DMS 273 (cell line): ENCODE measurements at regions not wholly inside any gene's neighbourhood (a gene's known extent, or its start where the extent isn't known, plus 50 kb on each side); places are given as distances from the start of the nearest gene placed in this dataset.
"Not testable (repeated sequence)": the region's sequence is repeated elsewhere in the genome, so short reads cannot be mapped to it uniquely, and the experiment has no call there.

Source experiments
- DNase-seq: peaks from one replicate; lab custom pipeline; 2025; ENCODE audit not compliant: unreplicated experiment; lab: John Stamatoyannopoulos, UW

DNA sequence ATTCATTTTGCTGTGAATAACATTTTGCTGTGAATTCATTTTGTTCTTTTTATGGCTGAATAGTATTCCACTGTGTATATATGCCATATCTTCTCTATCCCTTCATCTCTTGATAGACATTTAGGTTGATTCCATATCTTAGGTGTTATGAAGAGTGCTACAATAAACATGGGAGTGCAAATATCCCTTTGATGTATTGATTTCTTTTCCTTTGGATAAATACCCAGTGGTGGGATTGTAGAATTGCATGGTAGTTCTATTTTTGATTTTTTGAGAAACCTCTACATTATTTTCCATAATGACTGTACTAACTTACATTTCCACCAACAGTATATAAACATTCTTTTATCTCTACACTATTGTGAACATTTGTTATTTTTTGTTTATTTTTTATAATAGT is 555.9 kb downstream of the PDHA2 start:
- no peak for DNase-seq

DNA sequence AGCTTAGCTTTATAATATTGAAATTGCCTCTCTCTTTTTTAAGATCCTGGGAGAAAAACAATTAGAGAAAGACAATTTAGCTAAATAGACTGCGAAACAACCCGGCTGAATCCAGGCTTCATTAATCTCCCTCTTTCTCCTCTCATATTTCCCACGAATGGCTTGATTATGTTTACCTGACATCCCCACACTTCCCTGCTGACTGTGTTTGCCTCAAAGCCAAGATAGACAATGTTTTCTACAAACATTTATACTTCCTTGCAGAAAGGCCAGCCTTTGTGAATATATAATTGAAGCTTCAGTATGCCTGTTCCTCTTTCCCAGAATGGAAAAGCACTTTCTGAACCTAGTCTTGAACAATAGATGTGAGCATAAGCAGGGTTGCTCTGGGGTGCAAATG is 566.8 kb downstream of the PDHA2 start:
- DNase-seq, result no peak

DNA sequence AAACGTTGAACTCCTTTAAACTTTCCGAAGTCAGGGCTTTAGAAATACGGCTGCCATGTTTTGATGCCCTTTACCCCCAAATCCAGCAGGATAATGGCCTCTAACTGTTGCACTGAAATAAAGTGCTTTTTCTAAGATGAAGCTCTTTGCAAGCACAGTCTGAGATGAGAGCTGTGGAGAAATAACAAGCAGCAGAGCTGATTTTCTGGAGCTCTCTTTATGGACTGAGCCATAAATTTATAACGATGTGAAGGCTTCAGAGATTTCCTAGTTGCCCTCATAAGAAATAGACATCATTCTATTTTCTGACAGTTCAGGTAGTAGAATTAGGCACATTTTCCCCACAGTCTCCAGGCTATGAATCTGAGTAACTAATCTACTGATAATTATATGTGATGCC is 567.3 kb downstream of the PDHA2 start:
- no peak for DNase-seq

DNA sequence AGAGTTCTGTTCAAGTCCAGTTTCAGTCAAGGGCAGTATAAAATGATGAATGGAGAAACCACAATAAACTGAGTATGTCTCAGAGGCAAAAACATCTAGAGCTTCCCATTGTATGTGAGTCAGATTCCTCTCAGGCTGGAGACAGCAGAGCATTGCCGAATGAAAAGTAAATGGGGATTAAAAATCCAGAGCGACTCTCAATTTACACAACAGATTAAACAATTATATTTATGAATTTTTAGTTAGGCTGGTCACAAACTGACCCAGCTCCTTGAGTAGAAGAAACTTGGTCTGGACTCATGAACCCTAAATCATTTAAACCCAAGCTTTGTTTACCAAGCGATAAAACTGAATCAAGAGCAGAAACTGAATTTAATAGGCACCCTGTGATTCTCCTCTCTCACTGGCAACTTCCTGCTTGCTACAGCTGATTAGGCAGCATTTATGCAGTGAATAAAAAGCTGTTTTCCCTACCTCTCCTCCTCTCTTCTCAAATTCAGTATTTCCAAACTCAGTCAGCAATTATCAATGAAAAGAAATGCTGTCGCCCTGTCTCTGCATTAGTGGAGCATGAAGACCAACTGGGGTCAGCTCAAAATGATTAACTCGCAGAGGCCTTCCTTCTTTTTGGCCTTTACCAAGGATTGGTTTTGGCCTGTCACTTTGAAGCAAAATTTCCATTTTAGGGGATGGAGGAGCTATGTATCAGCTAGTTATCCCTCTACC is 568.0 kb downstream of the PDHA2 start:
- DNase-seq, result no peak

DNA sequence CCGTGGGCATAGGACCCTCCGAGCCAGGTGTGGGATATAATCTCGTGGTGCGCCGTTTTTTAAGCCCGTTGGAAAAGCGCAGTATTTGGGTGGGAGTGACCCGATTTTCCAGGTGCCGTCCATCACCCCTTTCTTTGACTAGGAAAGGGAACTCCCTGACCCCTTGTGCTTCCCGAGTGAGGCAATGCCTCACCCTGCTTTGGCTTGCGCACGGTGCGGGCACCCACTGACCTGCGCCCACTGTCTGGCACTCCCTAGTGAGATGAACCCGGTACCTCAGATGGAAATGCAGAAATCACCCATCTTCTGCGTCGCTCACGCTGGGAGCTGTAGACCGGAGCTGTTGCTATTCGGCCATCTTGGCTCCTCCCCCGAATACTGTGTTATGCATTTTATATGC is 575.0 kb downstream of the PDHA2 start:
- DNase-seq, result not testable (repeated sequence)

DNA sequence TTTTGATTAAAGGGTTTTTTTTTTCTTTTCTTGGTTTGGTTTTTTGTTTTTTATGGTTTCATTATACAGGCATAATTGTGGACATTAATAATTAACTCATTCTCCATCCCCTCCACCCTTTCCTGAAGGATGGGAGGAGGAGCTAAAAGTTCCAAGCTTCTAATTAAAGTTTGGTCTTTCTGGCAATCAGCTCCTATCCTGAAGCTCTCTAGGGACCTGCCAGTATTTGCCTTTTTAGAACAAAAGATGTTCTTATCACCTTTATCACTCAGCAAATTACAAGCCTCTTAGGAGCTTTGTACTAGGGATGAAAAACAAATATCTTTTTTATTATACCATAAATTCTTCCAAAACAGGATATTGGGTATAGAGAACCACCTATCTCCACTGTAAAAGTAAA is 589.8 kb downstream of the PDHA2 start:
- no peak for DNase-seq

DNA sequence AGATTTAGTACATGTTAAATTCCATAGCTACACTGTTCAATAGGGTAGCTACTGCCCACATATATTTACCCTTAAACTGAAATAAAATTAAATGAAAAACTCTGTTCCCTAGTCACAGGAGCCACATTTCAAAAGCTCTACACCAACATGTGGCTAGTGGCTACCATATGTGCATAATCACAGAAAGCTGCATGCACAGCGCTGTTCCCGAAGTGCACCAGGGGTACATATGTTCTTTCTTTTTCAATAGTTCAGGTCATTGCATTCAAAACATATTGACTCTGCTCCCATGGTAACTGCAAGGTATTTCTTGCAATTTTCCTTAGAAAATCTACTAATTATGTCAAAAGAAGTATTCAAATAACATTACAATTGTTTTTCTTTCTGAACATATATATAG is 591.2 kb downstream of the PDHA2 start:
- DNase-seq, result no peak

DNA sequence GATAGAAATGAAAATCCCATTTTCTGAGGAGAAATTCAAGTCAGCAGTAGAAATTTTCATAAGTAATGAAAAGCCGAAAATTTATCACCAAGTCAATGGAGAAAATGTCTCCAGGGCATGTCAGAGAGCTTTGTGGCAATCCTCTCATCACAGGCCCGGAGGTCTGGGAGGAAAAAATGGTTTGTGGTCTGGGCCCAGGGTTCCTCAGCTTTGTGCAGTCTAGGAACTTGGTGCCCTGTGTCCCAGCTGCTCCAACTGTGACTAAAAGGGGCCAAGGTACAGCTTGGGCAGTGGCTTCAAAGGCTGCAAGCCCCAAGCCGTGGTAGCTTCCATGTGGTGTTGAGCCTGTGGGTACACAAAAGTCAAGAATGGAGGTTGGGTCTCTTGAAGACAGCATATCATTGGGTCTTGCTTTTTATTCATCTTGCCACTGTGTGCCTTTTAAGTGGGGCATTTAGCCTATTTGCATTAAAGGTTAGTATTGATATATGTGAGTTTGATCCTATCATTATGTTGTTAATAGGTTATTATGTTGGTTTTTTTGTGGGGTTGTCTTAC is 608.5 kb downstream of the PDHA2 start:
- DNase-seq, result no peak

DNA sequence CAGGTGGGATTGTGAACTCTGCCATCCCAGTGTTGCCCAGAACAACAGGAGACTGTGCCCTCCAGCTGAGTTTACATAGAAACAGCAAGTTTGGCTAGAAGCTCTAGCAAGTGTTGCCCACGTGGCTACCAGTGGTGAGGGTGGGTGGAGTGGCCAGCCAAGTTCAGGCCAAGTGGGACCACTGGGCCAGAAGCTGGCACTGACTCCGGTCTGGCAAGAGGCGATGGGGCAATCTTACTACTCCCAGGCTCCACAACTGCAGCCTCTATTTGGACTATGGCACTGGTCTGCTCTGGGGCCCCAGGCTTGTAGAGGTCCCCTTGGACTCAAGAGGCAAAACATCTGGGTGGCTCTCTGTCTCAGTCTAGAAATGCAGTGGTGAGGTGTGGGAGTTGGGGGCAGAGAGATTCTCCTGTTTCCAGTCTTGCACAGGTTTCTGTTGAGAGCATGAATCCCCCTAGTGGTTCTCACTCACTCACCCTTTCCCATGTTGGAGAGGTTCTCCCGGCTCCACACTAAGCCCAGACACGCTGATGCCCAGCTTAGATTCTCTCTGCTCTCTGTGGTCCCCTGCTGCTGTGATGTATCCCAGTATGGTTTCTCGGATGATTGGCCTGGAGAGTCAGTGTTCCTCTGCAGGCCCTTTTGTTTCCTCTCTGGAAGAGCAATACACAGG is 615.3 kb downstream of the PDHA2 start:
- DNase-seq, result peak; percentile 3

DNA sequence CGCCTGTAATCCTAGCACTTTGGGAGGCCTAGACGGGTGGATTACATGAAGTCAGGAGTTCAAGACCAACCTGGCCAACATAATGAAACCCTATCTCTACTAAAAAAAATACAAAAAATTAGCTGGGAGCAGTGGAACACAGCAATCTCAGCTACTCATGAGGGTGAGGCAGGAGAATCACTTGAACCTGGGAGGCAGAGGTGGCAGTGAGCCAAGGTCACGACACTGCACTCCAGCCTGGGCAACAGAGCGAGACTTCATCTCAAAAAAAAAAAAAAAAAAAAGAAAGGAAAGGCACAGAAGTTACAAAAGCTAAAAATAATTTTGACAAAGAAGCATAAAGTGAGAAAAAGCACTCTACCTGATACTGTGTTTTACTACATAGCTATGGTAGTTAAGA is 618.1 kb downstream of the PDHA2 start:
- not testable (repeated sequence) for DNase-seq

DNA sequence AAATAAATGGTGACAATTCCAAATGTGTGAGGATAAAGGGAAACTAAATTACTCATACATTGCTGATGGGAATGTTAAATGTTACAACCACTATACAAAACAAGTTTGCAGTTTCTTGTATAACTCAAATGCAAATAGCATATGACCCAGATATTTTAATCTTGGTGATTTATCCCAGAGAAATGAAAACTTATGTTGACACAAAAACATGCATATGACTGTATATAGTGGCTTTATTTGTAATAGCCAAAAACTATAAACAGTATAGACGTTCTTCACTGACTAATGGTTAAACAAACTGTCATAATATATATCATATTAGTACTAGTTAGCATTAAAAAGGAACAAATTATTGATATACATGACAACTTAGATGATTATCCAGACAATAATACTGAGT is 619.2 kb downstream of the PDHA2 start:
- no peak for DNase-seq

DNA sequence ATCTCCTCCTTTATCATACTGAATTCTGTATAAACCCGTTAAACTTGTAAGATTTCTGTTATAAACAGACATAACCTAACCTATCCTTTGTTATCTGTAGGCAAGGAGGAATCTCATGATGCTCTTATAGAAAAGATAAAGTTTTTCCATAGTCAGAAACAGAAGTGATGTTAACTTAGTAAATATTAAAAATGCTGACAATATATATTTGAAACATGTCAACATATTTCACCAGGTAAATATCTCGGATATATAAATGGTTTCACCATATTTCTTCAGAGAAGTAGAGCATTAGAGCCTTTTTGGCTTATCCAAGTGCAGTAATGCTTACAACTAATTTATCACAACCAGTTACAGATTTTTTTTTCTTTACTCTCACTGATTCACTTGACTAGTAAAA is 625.9 kb downstream of the PDHA2 start:
- DNase-seq, result no peak

DNA sequence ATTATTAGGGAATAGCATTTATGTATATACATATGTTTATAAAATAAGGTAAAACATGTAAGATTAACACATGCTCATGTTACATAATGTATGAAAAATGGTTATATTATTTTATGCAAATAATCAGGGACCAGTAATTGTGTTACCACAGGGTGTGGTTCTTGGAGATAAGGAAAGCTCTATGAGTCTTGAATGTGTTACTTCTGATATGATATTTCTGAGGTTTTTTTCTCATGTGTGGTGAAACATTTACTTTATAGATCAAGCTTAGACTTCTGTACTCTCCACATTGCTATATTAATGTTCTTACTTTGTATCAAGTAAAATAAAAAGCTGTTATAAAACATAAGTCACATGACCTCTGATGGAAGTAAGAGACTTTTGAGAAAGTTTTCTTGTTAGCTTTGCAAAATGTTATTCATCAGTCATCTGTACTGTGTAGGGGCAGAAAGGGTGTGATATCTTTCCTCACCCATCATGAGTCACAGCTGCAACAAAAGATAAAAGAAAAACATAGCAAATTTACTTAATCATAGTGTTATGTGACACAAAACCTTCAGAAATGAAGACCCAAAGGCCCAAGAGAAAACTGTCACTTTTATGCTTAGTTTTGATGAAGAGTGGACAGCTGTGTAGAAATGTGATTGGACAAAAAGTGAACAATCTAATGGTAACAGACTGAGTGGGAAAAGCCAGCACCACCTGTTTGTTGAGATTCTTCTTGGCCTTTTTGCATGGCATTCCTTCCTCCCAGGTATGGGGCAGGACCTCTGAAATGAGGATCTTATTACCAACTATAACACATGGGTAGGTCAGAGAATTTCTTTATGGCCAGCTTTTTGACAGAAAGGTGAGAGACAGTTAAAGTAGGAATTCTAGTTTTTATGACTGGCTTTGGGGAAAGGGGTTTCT is 632.3 kb downstream of the PDHA2 start:
- DNase-seq, result no peak

DNA sequence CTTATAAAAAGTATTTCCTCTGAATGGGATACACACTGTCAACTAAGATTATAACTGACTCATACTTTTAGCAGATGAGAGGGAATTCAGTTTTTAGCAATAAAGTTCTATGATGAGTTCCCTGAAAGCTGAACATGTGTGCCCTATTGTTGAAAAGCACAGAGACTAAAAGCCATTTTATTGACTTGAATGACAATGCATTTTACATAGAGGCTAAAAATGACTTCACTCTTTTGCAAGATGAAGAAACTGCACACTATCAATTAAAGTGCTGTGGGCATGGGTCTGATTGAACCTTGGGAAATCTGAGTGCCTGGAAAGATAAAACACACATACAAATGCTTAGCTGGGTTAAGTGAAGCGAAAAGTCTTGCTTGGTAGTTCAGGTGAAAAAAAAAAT is 633.4 kb downstream of the PDHA2 start:
- DNase-seq, result no peak

DNA sequence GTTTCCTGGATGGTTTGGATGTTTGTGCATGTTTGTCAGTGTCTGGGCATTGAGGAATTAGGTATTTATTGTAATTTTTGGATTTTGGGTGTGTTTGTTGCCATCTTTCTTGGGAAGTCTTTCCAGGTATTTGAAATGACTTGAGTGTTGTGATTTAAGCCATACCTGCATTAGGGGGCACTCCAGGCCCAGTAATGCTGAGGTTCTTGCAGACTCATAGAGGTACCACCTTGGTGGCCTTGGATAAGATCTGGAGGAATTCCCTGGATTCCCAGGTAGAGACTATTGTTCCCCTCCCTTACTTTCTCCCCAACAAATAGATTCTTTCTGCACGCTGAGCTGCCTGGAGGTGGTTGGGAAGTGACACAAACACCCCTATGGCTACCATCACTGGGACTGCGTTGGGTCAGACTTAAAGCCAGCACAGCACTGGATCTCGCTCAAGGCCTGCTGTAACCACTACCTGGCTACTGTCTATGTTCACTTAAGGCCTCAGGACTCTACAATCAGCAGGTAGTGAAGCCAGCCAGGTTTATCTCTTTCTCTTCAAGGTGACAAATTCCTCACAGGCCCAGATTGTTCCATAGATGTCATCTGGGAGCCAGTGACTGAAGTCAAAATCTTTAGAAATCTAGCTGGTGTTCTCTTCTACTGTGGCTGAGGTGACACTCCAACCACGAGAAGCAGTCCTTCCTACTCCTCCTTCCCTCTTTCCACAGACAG is 643.6 kb downstream of the PDHA2 start:
- peak; percentile 1 for DNase-seq

DNA sequence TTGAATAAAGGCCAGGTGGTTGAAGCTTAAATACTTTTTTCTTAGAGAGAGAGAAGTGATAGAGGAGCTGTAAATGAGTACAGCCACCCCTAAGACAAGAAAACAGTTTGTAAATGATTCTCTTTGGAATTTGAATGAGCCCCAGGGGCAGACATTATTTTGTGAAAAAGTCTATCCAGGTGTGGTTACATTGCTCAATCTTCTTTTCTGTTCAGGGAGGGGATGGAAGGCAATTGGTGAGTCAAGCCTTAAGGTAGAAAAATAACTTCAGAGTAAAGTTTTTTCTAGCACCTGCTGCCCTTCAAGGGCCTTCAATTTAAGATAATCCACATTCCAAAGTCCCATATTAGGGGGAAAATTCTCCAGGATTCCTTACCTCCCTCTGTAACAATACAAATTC is 646.7 kb downstream of the PDHA2 start:
- DNase-seq, result no peak

DNA sequence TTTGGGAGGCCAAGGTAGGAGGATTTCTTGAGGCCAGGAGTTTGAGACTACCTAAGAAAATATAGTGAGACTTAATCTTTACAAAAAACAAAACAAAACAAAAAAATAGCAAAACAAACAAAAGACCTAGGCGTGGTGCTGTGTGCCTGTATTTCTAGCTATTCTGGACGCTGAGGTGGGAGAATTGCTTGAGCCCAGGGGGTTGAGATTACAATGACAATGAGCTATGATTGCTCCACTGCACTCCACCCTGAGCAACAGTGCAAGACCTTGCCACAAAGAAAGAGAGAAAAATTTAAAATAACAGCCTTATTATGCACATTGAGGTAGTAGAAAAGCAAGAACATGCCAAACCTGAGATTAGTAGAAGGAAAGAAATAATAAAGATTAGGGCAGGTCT is 657.7 kb downstream of the PDHA2 start:
- no peak for DNase-seq

DNA sequence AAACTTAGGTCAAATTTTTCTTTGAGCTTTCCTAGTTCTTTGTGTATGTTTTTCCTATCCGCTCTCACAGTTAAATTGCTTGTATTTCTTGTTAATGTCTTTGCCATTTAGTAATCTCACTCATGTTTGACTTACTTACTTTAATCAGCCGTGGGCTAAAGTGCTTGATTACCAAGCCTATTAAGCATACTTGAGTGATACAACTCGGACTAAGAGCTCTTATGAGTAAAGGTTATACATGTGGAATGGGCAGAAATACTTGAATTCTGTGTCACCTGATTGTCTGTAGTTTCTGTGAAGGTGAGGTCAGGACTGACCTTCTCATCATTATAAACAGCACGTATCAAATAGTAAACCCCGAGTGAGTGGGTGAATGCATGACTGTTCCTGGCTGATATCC is 664.5 kb downstream of the PDHA2 start:
- no peak for DNase-seq

DNA sequence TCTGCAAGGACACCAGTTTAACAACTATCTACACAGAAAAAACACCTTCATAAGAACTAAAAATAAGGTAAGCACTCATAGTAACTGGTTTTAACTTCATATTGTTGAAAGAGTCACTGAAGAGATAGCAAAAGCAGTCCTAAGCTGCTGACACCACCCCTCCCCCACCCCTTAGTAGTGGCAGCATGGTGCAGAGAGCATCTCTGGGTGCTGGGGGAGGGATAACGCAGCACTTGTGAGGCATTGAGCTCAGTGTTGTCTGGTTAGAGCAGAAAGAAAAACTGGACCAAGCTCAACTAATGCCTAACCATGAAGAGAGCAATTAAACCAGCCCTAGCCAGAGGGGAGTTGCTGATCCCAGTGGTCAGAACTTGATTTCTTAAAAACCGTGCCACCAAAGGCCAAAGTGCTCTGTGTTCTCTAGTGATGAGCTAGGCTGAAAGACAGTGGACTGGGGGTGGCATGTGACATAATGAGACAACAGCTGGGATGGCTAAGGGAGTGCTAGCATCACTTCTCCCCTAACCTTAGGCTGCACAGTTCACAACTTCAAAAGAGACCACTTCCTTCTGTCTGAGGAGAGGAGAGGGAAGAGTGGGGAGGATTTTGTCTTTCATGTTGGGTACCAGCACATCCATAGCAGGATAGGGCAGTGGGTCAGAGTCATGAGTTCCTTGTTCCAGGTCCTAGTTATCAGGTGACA is 669.3 kb downstream of the PDHA2 start:
- DNase-seq, result no peak

DNA sequence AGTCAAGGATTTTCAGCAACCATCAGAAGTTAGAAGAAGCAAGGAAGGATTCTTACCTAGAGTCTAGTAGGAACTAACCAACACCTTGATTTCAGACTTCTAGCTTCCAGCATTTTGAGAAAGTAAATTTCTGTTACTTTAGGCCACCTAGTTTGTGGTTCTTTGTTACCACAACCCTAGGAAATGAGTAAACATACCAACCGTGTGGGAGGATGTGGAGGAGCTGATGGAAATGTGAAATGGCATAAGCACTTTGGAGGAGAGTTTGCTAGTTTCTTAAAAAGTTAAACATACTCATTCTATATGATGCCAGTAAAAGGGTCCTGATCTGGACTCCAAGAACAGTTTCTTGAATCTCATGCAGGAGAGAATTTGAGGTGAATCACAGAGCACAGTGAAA is 679.4 kb downstream of the PDHA2 start:
- no peak for DNase-seq
